ENCODE measurements at regions not wholly inside any gene's neighbourhood (a gene's known extent, or its start where the extent isn't known, plus 50 kb on each side); places are given as distances from the start of the nearest gene placed in this dataset.
A peak's percentile ranks its signal among the peaks of the same experiment; 100 is the strongest.

DNA sequence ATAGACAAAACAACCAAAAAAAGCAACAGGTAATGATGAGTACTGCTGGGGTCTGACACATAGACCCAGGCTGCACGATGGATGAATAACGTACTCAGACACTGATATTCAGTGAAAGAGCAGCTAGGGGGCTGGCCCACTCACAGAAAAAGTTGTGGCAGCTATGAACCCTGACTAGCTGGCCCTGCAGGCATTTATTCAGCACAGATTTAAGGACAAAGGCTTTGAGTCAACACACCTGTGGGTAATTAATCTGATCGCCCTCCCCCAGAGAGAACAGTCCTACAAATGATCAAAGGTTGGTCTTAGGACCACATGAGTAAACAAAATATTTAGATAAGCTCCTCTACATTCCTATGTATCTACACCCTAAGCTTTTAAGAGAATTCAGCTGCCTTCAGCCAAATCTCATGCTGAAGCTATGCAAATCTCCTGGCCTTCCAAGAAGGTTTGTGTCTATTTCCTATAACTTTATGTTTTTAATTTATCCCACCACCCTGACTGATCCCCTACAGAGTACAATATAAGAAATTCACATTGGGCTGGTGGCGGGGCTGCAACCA, 81.7 kb upstream of the NXT1 start:
- H3K27me3 ChIP-seq (ENCODE audit: control insufficient read depth, insufficient read depth, low read length) = no peaks in the 10 kb centered on the region
- H3K36me3 ChIP-seq (replicated peaks; ENCODE audit: control insufficient read depth, insufficient read depth, low read length) = no peaks in the 10 kb centered on the region
- H3K4me3 ChIP-seq (ENCODE audit: insufficient read depth, low read depth, low read length) = no peak overlapping the region
- no peak for DNase-seq

DNA sequence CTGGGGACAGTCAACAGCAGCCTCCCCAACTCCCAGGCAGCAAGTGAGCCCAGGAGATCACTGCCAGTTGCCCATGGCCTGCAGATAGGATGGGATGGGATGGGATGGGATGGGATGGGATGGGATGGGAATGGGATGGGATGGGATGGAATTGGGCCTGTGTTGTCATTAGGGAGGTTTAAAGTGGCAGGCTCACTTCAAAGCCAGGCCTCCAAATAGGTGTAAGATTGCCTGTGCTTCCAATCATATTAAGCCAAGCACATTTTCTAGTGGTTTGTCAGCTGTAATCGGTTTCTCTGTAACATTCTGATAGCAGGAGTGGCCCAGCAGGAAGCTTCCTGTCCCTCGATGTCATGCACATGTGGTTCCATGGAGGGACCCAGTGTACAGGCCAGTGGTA, 82.7 kb upstream of the NXT1 start:
- no peaks in the 10 kb centered on the region for H3K27me3 ChIP-seq (ENCODE audit: control insufficient read depth, insufficient read depth, low read length)
- DNase-seq = no peak
- no peak overlapping the region for H3K4me3 ChIP-seq (ENCODE audit: insufficient read depth, low read depth, low read length)
- no peaks in the 10 kb centered on the region for H3K36me3 ChIP-seq (replicated peaks; ENCODE audit: control insufficient read depth, insufficient read depth, low read length)

DNA sequence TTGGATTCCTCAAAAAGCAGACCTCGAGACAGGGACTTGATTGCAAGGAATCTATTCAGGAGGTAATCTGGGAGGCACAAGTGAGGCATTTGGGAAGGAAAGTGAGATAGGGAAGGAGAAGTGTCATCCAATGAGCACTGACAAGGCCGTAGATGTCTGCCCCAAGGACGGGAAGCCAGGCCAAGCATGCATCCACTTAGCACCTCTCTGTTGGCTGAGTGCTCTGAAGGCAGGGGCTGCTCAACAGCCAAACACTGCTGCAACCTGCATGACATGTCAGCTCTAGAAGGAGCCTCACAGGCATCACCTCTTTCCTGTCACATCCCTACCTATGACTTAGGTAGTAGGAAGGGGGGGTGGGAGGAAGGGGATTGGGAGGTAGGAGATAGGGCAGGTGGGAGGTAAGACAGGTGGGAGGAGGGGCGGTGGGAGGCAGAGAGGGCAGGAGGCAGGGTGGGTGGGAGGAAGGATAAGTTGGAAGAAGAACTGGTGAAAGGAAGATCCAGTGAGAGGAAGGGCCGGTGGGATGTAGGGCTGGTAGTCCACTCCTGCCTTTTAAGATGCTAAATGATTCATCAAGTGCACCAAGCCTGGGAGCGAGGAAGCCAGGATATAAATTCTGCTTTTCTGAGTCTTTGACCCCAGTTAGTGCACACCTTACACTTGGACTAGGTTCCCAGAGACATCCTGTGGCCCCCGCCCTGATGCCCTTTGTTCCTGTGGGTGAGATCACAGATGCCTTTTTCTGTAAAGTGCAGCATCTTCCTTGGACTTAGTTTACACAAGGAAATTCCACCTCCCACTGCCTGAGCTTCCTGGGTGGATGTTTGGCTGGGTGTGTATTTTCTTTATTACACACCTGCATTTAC, 83.8 kb upstream of the NXT1 start:
- H3K4me3 ChIP-seq (ENCODE audit: insufficient read depth, low read depth, low read length) = no peak overlapping the region
- H3K36me3 ChIP-seq (replicated peaks; ENCODE audit: control insufficient read depth, insufficient read depth, low read length) = no peaks in the 10 kb centered on the region
- H3K27me3 ChIP-seq (ENCODE audit: control insufficient read depth, insufficient read depth, low read length) = no peaks in the 10 kb centered on the region
- DNase-seq = no peak

DNA sequence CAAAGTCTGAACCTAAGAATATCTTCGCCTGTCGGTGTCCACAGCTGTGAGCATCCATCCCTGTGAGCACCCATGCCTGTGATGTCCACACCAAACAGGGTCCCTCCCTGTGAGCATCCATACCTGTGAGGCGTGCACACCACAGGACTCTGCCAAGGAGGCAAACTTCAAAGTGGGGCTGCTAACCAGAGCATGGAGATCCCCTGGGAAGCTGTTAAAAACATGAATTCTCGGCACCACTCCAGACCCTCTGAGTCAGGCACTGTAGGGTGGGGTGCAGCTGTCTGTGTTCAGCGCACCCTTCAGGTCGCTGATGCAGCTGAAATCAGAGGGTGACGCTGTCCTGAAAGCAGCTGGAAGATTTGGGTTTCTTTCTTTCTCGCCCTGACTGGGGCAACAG, 85.4 kb upstream of the NXT1 start:
- no peaks in the 10 kb centered on the region for H3K36me3 ChIP-seq (replicated peaks; ENCODE audit: control insufficient read depth, insufficient read depth, low read length)
- DNase-seq = no peak
- no peaks in the 10 kb centered on the region for H3K27me3 ChIP-seq (ENCODE audit: control insufficient read depth, insufficient read depth, low read length)
- no peak overlapping the region for H3K4me3 ChIP-seq (ENCODE audit: insufficient read depth, low read depth, low read length)

DNA sequence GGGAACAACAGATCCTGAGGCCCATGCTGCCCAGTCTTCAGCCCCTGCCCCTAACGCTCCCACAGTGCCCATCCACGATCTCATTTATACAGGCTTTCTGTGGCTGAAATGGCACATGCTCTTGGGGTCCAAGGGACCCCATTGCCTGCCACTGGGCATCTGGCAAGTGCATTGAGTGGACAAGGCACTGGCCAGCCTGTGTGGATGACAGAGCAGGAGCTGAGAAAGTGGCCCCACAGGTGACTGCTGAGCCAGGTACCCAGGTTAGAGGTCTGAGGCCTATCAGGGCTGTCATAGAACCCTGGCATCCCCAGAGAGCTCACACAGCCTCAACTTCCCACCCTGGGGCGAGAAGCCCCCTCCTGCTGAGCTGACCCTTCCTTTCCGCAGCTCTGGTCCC, 86.0 kb upstream of the NXT1 start:
- no peaks in the 10 kb centered on the region for H3K27me3 ChIP-seq (ENCODE audit: control insufficient read depth, insufficient read depth, low read length)
- no peak overlapping the region for H3K4me3 ChIP-seq (ENCODE audit: insufficient read depth, low read depth, low read length)
- no peak for DNase-seq
- no peaks in the 10 kb centered on the region for H3K36me3 ChIP-seq (replicated peaks; ENCODE audit: control insufficient read depth, insufficient read depth, low read length)

DNA sequence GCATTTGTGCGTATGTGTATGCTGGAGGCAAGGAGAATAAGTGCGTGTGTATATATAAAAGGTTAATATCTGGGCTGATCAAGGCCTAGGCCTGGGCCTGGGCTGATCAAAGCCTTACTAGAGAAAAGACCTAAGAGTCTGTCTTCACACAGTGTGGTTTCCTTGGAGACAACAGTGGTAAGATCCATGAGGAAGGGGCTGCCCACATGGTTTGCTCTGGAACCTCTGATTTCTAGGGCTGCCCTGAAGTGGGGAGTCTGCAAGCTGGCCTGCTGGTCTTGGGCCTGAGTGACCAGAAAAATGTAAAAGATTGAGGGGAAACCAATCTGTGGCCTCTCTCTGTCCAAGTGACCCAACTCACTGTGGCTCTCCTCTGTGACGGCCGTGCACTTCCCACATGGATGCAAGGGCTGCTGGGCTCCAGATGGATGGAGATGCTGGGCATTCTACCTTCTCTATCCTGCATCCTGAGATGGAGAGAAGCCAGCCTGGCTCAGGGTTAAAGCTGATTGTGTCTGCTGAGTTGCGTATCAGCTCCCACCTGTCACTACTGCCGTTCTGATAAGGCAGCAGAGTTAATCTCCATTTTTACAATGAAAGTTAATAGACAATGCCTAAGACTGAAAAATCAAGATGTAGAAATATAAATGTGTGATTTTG, 90.3 kb upstream of the NXT1 start:
- no peak for DNase-seq
- no peaks in the 10 kb centered on the region; the same call in 1 of the 2 replicates for H3K27me3 ChIP-seq (ENCODE audit: control insufficient read depth, insufficient read depth, low read length)
- H3K4me3 ChIP-seq (ENCODE audit: insufficient read depth, low read depth, low read length) = no peak overlapping the region
- H3K36me3 ChIP-seq (replicated peaks; ENCODE audit: control insufficient read depth, insufficient read depth, low read length) = no peaks in the 10 kb centered on the region

DNA sequence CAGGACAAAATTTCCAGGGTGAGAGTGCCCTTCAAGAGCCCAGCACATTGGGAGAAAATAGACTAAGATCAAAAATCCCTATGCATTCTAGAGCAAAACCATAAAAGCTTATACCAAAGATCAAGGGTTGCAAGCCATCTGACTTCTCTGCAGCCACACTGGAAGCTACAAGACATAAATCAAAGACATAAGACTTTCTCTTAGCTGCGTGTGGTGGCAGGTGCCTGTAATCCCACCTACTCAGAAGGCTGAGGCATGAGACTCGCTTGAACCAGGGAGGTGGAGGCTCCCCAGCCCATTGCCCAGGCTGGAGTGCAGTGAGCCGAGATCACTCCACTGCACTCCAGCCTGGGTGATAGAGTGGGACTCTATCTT, 91.9 kb upstream of the NXT1 start:
- DNase-seq = no peak
- Histone ChIP-seq H3K4me3 (ENCODE audit: insufficient read depth, low read depth, low read length) (no peak overlapping the region), H3K36me3 (replicated peaks; ENCODE audit: control insufficient read depth, insufficient read depth, low read length) (no peaks in the 10 kb centered on the region)

DNA sequence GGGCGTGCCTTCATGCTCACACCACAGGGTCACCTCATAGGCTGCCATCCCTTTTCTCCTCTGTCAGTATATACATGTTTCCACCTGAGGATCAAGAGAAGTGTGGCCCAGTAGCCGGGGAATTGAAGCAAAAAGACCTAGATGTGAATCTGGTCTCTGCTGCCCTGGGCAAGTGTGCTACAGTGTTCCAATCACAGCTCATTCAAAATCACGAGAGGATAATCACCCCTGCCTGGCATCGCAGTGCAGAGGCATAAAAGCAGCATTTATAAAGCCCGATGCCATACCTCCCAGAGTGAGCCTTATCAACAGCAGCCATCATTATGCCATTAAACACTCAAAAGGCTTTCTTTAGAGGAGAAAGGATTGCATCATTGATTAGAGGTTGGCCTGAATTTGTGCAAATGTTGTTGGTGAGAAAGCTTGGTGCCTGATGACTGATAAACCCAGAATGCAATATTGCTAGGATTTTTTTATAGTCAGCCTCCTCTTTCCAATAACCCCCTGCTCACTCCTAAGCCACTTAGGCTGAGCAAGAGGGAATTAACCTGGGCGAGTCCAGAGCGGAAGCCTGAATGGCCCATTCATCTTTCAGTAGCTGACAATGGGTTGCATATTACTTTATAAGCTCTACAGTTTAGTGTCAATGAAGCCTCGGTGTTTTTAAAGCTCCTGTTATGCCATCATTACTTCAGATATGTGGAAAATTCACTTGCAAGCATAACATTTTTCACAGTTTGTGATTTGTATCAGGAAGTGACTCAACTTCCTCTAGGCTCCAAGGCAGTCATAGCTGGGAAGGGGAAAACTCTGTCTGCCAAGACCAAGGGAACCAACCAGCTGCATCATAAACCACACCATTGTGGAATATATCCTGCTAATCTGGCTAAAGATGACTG, 92.5 kb upstream of the NXT1 start:
- no peaks in the 10 kb centered on the region for H3K36me3 ChIP-seq (replicated peaks; ENCODE audit: control insufficient read depth, insufficient read depth, low read length)
- no peak overlapping the region for H3K4me3 ChIP-seq (ENCODE audit: insufficient read depth, low read depth, low read length)
- no peaks in the 10 kb centered on the region; the same call in 1 of the 2 replicates for H3K27me3 ChIP-seq (ENCODE audit: control insufficient read depth, insufficient read depth, low read length)
- no peak for DNase-seq

More for the DNA sequence above, 91.9 kb upstream of the NXT1 start:
- no peaks in the 10 kb centered on the region; the same call in 1 of the 2 replicates for H3K27me3 ChIP-seq (ENCODE audit: control insufficient read depth, insufficient read depth, low read length)

DNA sequence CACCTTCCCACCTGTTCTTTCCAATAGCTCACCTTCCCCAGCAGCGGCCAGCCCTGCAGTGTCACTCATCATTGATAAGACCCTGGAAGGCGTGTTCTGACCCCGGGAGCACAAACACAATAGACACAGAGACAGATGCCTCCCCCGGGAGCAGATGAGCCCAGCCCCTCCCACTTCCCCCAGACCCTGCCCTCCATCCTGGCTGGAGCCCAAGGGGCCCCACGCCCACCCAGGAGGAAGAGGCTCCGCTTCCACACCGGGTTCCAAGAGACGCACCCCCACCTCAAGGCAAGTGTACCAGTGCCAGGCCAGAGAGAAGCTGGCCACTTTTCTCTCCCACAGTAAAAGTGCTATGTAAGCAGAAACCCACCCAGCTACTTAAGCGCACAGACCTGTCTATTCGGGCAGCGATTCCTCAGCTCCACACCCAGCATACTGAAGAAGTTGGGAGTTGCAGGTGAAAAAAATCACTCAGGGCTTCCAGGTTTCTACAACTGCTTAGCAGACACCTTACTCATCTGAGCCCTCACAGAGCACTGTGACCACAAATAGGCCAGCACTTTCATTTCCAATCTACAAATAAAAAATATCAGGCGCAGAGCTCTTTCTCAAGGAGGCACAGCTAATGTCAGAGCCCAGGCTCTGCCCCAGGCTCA, 93.4 kb upstream of the NXT1 start:
- peak; percentile 23 for DNase-seq
- Histone ChIP-seq H3K4me3 (ENCODE audit: insufficient read depth, low read depth, low read length) (no peak overlapping the region), H3K36me3 (replicated peaks; ENCODE audit: control insufficient read depth, insufficient read depth, low read length) (no peaks in the 10 kb centered on the region), H3K27me3 (ENCODE audit: control insufficient read depth, insufficient read depth, low read length) (no peaks in the 10 kb centered on the region; the same call in 1 of the 2 replicates)

DNA sequence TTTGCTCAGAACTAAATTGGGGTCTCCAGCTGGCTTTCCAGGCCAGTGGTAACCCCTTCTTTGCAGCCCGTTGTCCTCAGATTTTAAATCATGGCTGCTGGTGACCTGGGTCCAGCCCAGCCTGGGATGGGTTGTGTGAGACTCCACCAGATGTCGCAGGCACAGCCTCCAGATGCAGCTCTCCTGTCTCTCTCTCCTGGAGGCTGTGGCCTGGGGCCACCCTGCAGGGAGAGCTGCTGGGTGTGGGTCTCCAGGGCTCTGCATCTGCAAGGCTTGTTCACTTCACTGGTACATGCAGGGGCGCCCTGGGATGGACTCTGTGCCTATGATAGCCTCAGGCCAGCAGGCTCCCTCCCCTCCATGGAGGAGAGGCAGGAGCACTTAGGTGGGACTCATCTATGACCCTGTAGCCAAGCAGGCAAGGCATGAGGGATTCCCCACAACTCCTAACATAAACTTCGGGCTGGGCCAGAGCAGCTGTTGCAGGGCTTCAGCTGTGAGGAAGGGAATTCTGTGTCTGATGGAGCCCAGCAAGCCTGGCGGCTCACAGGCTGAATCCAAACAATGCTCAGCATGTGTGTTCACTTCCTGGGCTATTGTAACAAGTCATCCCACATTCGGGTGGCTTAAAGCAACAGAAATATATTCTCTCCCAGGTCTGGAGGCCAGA, 94.7 kb upstream of the NXT1 start:
- Histone ChIP-seq H3K27me3 (ENCODE audit: control insufficient read depth, insufficient read depth, low read length) (no peaks in the 10 kb centered on the region; the same call in 1 of the 2 replicates), H3K36me3 (replicated peaks; ENCODE audit: control insufficient read depth, insufficient read depth, low read length) (no peaks in the 10 kb centered on the region), H3K4me3 (ENCODE audit: insufficient read depth, low read depth, low read length) (no peak overlapping the region)
- DNase-seq = peak; percentile 32

DNA sequence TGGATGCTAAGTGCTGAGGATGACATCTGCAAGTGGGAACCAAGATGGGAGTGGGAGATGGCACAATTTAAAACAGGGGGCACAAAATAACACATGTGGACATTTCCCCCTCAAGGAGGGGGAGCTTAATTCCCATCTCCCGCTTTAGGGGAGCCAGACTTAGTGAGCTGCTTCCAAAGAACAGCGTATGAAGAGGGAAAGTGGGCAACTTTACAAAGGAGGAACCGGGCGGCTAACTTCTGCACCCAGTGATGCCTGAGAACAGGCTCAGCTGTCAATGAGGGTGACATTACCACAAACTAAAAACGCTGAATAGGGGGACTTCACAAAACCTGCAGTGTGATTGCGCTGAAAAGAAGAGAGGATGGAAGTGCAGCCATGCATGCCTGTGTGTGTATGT, 95.5 kb upstream of the NXT1 start:
- Histone ChIP-seq H3K27me3 (ENCODE audit: control insufficient read depth, insufficient read depth, low read length) (no peaks in the 10 kb centered on the region; the same call in 1 of the 2 replicates), H3K36me3 (replicated peaks; ENCODE audit: control insufficient read depth, insufficient read depth, low read length) (no peaks in the 10 kb centered on the region), H3K4me3 (ENCODE audit: insufficient read depth, low read depth, low read length) (no peak overlapping the region)
- no peak for DNase-seq

DNA sequence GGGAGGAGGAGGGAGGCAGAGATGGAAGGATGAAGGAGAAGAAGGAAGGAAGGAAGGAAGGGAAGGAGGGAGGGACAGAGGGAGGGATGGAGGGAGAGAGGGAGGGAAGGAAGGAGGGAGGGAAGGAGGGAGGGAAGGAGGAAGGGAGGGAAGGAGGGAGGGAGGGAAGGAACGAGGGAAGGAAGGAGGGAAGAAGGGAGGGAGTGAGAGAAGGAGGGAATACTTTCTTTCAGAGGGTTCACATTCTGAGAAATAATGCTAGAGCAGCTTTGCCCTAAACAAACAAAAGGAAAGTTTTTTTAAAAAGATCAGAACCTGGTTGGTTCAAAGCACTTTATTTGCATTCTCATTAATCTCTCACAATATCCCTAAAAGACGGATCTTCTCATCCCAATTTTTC, 96.1 kb upstream of the NXT1 start:
- Histone ChIP-seq H3K4me3 (ENCODE audit: insufficient read depth, low read depth, low read length) (no peak overlapping the region), H3K27me3 (ENCODE audit: control insufficient read depth, insufficient read depth, low read length) (no peaks in the 10 kb centered on the region; the same call in 1 of the 2 replicates), H3K36me3 (replicated peaks; ENCODE audit: control insufficient read depth, insufficient read depth, low read length) (no peaks in the 10 kb centered on the region)
- DNase-seq = no peak

DNA sequence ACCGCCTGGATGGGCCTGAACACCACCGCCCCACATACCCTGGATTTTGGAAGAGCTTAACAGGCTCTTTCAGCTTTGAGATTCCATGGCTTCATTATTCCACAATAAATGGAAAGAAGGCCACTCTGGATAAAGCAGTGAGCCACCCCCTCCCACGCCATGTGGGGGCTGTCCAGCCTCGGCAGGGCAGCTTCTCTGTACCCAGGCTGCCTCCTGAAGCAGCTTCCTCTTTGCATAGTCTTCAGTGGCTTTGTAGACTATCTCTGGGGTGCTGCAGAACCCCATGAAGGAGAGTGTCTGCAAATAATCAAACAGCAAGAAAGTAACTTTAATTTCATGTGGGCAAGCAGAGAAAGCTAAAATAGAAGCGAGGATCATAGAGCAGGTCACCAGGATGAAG, 96.6 kb upstream of the NXT1 start:
- Histone ChIP-seq H3K27me3 (ENCODE audit: control insufficient read depth, insufficient read depth, low read length) (no peaks in the 10 kb centered on the region; the same call in 1 of the 2 replicates), H3K36me3 (replicated peaks; ENCODE audit: control insufficient read depth, insufficient read depth, low read length) (no peaks in the 10 kb centered on the region), H3K4me3 (ENCODE audit: insufficient read depth, low read depth, low read length) (no peak overlapping the region)
- no peak for DNase-seq
